ENCODE measurements at regions not wholly inside any gene's neighbourhood (a gene's known extent, or its start where the extent isn't known, plus 50 kb on each side); places are given as distances from the start of the nearest gene placed in this dataset.
A peak's percentile ranks its signal among the peaks of the same experiment; 100 is the strongest.

- Histone ChIP-seq H3K27ac (peak overlapping the region in 1 of 2 donors; percentile 9), H3K4me3 (no peak overlapping the region)
- DNase-seq (ENCODE audit: low spot score): no peak
- TF ChIP-seq CTCF (IDR thresholded peaks at IDR 0.05): no peak
Observed at GRCh38 chr21:28489821-28490350, 502.8 kb downstream of the LTN1 start.

GRCh38 chr21:28489162-28489561 lies 503.5 kb downstream of the LTN1 start:
- DNase-seq (ENCODE audit: low spot score): no peak
- H3K27ac ChIP-seq: peak overlapping the region in 1 of 2 donors; percentile 9

DNA sequence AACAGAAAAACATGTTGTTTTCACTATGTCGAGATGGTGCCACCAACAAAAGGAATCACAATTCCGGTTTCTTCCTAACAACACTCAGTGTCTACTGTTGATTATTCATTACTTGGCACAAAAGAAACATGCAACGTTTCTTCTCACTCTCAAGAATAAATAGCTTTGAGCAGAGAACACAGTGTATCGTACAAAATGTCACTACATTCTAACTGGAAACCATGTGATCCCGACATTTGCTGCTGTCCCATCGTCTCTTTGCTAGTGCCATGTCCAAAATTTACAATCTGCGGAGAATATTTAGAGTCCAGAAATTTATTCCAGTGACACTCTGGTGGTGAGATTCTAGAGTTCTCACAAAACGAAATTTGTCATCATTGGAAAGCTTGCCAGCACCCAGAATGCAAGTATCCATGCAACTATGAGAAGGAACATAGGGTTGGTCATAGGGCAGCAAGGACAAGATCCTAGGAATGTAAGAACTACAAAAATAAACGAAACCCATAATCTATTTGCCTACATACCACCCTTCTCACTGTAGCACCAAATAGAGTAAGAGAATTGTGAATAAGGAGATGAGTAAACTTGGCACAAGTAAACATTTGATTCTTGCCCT lies 505.1 kb downstream of the LTN1 start:
- DNase-seq (ENCODE audit: low spot score): no peak
- Histone ChIP-seq H3K27ac (no peak overlapping the region), H3K4me3 (no peak overlapping the region)
- no peak for TF ChIP-seq CTCF (IDR thresholded peaks at IDR 0.05)

More at GRCh38 chr21:28489162-28489561, 503.5 kb downstream of the LTN1 start:
- H3K4me3 ChIP-seq: no peak overlapping the region
- no peak for TF ChIP-seq CTCF (IDR thresholded peaks at IDR 0.05)

DNA sequence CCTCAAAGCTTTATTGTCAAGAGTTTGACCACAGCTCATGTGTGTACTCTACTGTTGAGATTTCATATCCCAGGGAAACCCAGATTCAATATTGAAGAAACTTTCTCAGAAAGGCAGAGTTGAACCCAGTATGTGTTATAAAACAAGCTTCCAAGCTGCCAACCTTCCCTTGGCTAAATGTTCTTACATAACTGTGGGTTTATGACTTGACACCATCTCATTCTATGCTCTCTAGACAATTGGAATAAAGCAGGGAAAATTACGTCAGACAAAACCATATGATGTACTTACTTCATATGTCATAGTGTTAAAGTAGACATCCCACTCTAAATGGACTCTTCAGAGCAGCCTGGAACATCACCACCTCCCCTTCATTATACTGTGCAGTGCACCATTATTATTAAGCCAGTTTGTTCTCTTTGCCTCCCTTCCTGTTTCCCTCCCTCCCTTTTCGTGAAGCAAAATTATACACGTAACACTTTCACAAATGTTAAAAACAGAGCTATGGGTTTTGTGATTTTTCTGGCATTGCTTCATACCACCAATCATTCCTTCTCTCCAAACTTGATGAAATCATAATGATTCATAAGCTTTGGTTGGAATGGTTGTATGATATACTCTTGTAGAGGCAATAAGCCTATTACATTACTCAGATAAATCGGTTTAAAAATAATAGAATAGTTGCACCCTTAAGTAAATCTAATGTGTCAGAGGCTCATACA lies 507.2 kb downstream of the LTN1 start:
- no peak for TF ChIP-seq CTCF (IDR thresholded peaks at IDR 0.05)
- Histone ChIP-seq H3K27ac (peak overlapping the region in 1 of 2 donors; percentile 0), H3K4me3 (no peak overlapping the region)
- DNase-seq (ENCODE audit: low spot score): no peak

- H3K4me3 ChIP-seq: no peak overlapping the region
- no peak for TF ChIP-seq CTCF (IDR thresholded peaks at IDR 0.05)
- no peak overlapping the region for H3K27ac ChIP-seq
- DNase-seq (ENCODE audit: low spot score): no peak
Observed at GRCh38 chr21:28483301-28484035, 509.2 kb downstream of the LTN1 start.

- DNase-seq (ENCODE audit: low spot score): no peak
- TF ChIP-seq CTCF (IDR thresholded peaks at IDR 0.05): no peak
- Histone ChIP-seq H3K27ac (no peak overlapping the region), H3K4me3 (no peak overlapping the region)
Observed at GRCh38 chr21:28482657-28483056, 510.0 kb downstream of the LTN1 start.

Data from coronary artery (tissue), 2 donors.